ENCODE measurements at regions not wholly inside any gene's neighbourhood (a gene's known extent, or its start where the extent isn't known, plus 50 kb on each side); places are given as distances from the start of the nearest gene placed in this dataset.

DNA sequence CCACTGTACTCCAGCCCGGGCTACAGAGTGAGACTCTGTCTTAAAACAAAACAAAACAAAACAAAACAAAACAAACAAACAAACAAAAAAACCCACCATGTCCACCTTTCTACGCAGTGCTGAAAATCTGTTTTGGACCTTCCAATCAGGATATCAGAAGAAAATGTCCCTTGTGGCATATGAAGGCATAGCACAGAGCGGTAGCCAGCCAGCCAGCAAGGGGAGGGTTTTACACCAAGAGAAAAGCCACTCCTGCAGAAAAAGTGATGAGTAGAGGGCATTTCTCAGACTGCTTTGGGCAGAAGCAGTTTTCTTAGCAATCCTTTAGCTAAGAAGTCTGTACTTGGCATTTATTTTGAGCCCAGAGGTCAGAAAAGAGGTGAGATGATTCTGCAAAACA, 612.2 kb downstream of the TYW1 start:
- TF ChIP-seq POLR2A (IDR thresholded peaks at IDR 0.05) = no peak
- TF ChIP-seq, protein P1, sequence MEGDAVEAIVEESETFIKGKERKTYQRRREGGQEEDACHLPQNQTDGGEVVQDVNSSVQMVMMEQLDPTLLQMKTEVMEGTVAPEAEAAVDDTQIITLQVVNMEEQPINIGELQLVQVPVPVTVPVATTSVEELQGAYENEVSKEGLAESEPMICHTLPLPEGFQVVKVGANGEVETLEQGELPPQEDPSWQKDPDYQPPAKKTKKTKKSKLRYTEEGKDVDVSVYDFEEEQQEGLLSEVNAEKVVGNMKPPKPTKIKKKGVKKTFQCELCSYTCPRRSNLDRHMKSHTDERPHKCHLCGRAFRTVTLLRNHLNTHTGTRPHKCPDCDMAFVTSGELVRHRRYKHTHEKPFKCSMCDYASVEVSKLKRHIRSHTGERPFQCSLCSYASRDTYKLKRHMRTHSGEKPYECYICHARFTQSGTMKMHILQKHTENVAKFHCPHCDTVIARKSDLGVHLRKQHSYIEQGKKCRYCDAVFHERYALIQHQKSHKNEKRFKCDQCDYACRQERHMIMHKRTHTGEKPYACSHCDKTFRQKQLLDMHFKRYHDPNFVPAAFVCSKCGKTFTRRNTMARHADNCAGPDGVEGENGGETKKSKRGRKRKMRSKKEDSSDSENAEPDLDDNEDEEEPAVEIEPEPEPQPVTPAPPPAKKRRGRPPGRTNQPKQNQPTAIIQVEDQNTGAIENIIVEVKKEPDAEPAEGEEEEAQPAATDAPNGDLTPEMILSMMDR (IDR thresholded peaks at IDR 0.05) = no peak
